Activated B cell treated with CpG ODN at 0.5 μM for 24 hours (primary cell): ENCODE measurements at regions not wholly inside any gene's neighbourhood (a gene's known extent, or its start where the extent isn't known, plus 50 kb on each side); places are given as distances from the start of the nearest gene placed in this dataset.

Experiments used
- ATAC-seq: fragments of 200-7000 bp; cut with Tn5 transposase; one replicate; pipeline ENCODE4 v1.10.0; 2021; ENCODE audit warnings: low read depth, mild to moderate bottlenecking, moderate library complexity
- CTCF ChIA-PET: fragments of 350-600 bp; sonication (Branson Sonifier 250); formaldehyde crosslinking; loops from one replicate; lab custom pipeline; 2021; ENCODE audit warnings: antibody characterized with exemption; lab: Charles Lee
- POLR2A ChIA-PET: fragments of 350-600 bp; sonication (Branson Sonifier 250); formaldehyde crosslinking; loops from one replicate; lab custom pipeline; 2021; ENCODE audit warnings: antibody characterized with exemption; lab: Charles Lee
- DNase-seq: peaks from one replicate; pipeline ENCODE4 v3.0.0; 2022
- H3K27ac Mint-ChIP-seq: one replicate; pipeline ENCODE4 v1.8.0; 2020; ENCODE audit warnings: mixed read lengths
- H3K27me3 Mint-ChIP-seq: one replicate; pipeline ENCODE4 v1.8.0; 2021; ENCODE audit warnings: mixed read lengths
- H3K36me3 Mint-ChIP-seq: one replicate; pipeline ENCODE4 v1.8.0; 2021; ENCODE audit warnings: low read depth, mixed read lengths
- H3K4me1 Mint-ChIP-seq: one replicate; pipeline ENCODE4 v1.8.0; 2021; ENCODE audit warnings: mixed read lengths
- H3K4me3 Mint-ChIP-seq: one replicate; pipeline ENCODE4 v1.8.0; 2020; ENCODE audit warnings: mild to moderate bottlenecking, mixed read lengths
- H3K9me3 Mint-ChIP-seq: one replicate; pipeline ENCODE4 v1.8.0; 2020; ENCODE audit warnings: mixed read lengths
- intact Hi-C: fragments of 100-400 bp; cut with micrococcal nuclease; formaldehyde crosslinking; loops from one replicate; pipeline ENCODE4 v1.15.1; 2024
- TF ChIP-seq, protein P1 (sequence below): fragments of 200-600 bp; IDR thresholded peaks from one replicate; pipeline ENCODE4 v1.8.0; 2022; ENCODE audit warnings: antibody characterized with exemption, mild to moderate bottlenecking

DNA sequence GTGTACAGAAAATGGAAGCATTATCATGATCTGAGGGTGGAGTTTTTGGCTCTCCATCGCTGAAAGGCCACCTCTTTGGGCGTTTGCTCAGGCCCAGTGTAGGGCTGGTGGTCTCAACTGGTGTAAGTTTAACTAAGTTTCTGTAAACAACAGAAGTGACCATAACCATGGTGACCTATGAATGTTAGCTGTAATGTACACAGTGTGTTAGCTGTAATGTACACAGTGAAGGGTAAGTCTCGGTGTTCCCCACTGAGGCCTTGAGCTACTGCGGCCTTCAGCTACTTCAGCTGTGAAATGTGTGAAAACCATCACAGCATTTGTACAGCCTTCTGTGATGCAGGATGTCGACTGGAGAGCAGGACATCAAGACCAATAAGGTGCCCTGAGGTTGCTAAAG lies 185.2 kb downstream of the MYLK4 start:
- H3K27ac Mint-ChIP-seq: no peak overlapping the region
- H3K4me3 Mint-ChIP-seq: no peak overlapping the region
- peaks cover 6% of the 10 kb centered on the region for H3K27me3 Mint-ChIP-seq
- intact Hi-C loops: no loop called here
- POLR2A ChIA-PET: no interaction called here
- H3K4me1 Mint-ChIP-seq: peaks cover 3% of the 10 kb centered on the region
- TF ChIP-seq, protein P1, sequence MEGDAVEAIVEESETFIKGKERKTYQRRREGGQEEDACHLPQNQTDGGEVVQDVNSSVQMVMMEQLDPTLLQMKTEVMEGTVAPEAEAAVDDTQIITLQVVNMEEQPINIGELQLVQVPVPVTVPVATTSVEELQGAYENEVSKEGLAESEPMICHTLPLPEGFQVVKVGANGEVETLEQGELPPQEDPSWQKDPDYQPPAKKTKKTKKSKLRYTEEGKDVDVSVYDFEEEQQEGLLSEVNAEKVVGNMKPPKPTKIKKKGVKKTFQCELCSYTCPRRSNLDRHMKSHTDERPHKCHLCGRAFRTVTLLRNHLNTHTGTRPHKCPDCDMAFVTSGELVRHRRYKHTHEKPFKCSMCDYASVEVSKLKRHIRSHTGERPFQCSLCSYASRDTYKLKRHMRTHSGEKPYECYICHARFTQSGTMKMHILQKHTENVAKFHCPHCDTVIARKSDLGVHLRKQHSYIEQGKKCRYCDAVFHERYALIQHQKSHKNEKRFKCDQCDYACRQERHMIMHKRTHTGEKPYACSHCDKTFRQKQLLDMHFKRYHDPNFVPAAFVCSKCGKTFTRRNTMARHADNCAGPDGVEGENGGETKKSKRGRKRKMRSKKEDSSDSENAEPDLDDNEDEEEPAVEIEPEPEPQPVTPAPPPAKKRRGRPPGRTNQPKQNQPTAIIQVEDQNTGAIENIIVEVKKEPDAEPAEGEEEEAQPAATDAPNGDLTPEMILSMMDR: no peak
- CTCF ChIA-PET: no interaction called here
- H3K9me3 Mint-ChIP-seq: no peaks in the 10 kb centered on the region
- H3K36me3 Mint-ChIP-seq: no peaks in the 10 kb centered on the region
- ATAC-seq (no peak), DNase-seq (no peak)

DNA sequence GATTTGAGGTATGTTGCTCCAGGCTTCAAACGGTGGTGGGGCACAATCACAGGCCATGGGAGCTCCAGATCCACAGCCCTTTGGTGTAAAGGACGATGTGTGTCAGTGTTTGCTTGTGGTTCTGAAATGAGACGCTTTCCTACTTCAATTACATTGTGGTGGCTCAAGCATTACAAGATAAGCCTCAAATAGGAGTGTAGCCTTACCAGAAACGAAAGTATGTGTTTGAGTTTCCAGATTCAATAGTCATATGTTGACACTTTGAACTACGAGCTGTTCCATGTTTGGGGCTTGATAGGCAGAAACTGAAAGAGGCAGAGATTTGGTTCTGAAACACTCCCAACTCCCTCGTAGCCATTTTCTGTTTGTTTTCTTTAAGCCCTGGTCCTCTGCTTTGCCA lies 187.1 kb downstream of the MYLK4 start:
- Mint-ChIP-seq H3K36me3 (no peaks in the 10 kb centered on the region), H3K27ac (no peak overlapping the region), H3K4me3 (no peak overlapping the region), H3K4me1 (peaks cover 3% of the 10 kb centered on the region), H3K9me3 (no peaks in the 10 kb centered on the region), H3K27me3 (peaks cover 8% of the 10 kb centered on the region)
- no peak for ATAC-seq
- POLR2A ChIA-PET: no interaction called here
- DNase-seq: no peak
- intact Hi-C loops: no loop called here
- CTCF ChIA-PET: no interaction called here
- TF ChIP-seq, protein P1: no peak

DNA sequence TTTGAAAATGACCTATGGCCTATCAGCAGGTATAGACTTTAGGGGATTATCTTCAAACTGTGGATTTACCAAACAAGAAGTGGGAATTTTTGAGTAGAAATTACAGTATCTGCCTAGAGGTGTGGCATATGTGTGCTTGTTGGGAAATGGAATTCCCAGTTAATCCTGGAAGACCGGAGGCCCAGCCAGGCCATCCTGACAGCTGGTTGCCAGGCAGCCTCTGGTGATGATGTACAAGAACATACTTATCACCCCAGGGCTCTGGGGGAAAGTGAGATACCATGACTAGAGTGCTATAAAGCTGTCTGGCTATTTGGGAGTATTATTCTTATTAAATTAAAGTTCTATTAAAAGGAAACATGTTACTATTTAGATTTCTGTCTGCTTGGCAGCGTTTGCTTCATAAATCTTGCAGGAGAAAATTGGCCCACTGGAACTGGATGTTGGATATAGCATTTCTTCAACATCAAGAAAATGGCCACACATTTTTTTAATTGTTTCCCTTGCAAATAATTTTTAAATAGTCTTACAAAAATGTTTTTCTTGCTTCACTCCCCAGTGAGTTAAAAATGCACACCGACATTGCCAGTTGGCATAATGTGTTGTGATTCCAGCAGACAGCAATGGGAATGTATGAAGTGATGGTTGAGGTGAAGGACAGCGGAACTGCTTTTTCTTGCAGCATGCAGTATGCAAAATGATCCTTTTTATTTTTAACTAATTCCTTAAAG lies 187.8 kb downstream of the MYLK4 start:
- H3K36me3 Mint-ChIP-seq: no peaks in the 10 kb centered on the region
- peaks cover 8% of the 10 kb centered on the region for H3K27me3 Mint-ChIP-seq
- CTCF ChIA-PET: no interaction called here
- no peak for DNase-seq
- H3K27ac Mint-ChIP-seq: no peak overlapping the region
- TF ChIP-seq, protein P1: no peak
- peaks cover 3% of the 10 kb centered on the region for H3K4me1 Mint-ChIP-seq
- no peak overlapping the region for H3K4me3 Mint-ChIP-seq
- intact Hi-C loops: no loop called here
- POLR2A ChIA-PET: no interaction called here
- no peak for ATAC-seq
- no peaks in the 10 kb centered on the region for H3K9me3 Mint-ChIP-seq

DNA sequence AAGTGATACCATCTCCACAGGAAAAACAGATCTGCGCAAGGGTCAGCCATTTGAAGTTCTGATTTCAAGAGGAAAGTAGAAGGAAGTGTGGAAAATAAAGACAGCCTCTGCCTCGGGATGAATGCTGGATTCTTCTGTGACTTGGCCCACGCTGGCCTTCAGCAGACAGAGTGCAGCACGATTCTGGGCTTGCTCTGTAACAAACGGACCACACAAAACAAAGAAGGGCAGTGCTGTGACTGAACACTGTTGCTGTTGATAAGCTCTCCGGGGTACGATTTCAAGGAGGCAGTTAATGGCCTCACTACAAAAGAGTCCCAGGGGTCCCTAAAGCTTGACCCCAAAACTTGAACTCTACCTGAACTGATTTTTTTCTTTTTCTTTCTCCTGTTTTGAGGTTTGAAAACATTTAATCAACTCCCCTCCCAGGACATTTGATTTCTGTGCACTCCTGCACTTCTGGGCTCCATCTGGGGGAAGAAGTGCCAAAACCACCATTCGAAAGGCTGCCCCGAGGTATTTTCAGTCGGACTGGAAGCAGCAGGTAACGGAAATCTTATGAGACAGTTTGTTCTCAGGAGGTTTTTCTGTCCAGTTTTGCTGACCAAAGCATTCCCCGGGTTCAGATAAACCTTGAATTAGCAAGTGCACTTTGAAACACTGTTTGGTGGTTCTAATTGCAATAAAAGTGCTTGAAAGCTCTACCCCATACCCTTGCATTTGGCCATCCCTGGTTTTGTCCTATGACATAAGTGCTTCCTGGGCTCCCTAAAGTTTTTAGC lies 189.6 kb downstream of the MYLK4 start:
- no peaks in the 10 kb centered on the region for H3K9me3 Mint-ChIP-seq
- intact Hi-C loops: no loop called here
- no peaks in the 10 kb centered on the region for H3K36me3 Mint-ChIP-seq
- no peak overlapping the region for H3K4me3 Mint-ChIP-seq
- no peak for DNase-seq
- H3K27me3 Mint-ChIP-seq: peaks cover 8% of the 10 kb centered on the region
- TF ChIP-seq, protein P1: no peak
- no peak overlapping the region for H3K27ac Mint-ChIP-seq
- ATAC-seq: no peak
- H3K4me1 Mint-ChIP-seq: peaks cover 3% of the 10 kb centered on the region
- ChIA-PET POLR2A (no interaction called here), CTCF (no interaction called here)

DNA sequence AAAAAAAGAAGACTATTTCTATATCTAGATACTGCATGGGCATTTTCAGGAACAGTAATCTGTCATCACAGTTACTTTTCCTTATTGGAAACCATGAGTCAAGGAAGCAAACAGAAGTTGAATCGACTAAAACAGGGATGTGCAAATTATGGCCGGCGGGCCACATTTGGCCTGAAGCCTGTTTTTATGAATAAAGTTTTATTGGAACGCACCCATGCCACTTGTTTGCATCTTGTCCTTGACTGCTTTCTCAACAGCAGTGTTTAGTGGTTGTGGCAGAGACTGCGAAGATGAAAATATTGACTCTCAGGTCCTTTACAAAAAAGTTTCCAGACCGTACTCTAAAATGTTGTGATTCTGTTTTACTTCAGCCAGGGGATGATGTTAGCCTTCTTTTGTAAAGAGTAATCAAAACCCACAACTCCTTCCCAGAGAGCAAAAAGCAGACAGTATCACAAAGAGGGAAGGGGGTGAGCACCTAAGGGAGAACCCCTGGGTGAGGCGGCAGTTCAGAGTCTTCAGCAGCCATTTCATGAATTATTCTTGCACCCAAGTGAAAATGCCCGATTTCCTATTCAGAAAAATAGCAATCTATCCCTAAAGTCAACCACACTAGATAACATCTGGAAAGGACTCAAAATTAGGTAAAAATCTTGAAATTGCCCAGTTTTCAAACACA lies 190.4 kb downstream of the MYLK4 start:
- POLR2A ChIA-PET: no interaction called here
- H3K9me3 Mint-ChIP-seq: no peaks in the 10 kb centered on the region
- TF ChIP-seq, protein P1: no peak
- no peak overlapping the region for H3K27ac Mint-ChIP-seq
- H3K4me3 Mint-ChIP-seq: no peak overlapping the region
- peaks cover 3% of the 10 kb centered on the region for H3K4me1 Mint-ChIP-seq
- CTCF ChIA-PET: no interaction called here
- DNase-seq: no peak
- intact Hi-C loops: no loop called here
- ATAC-seq: no peak
- peaks cover 13% of the 10 kb centered on the region for H3K27me3 Mint-ChIP-seq
- H3K36me3 Mint-ChIP-seq: no peaks in the 10 kb centered on the region
